ENCODE measurements at regions not wholly inside any gene's neighbourhood (a gene's known extent, or its start where the extent isn't known, plus 50 kb on each side); places are given as distances from the start of the nearest gene placed in this dataset.

- no peak for TF ChIP-seq POLR2A (IDR thresholded peaks at IDR 0.05)
- TF ChIP-seq CTCF (IDR thresholded peaks at IDR 0.05 in 8 of 11, conservative IDR thresholded peaks at IDR 0.05 in 3 of 11): no peak
- no peak for TF ChIP-seq POLR2AphosphoS5 (IDR thresholded peaks at IDR 0.05)
Measured at GRCh38 chr5:168152660-168153059, 138.8 kb upstream of the WWC1 start.
